OCI-LY3 (cell line): ENCODE measurements at regions not wholly inside any gene's neighbourhood (a gene's known extent, or its start where the extent isn't known, plus 50 kb on each side); places are given as distances from the start of the nearest gene placed in this dataset.

ENCODE experiments used
- CTCF ChIP-seq: fragments of 200-600, 300-600 bp; sonication (generic); IDR thresholded peaks from 2 replicates; pipeline ENCODE4 v1.5.1; 2014; ENCODE audit warnings: antibody characterized with exemption, low read length, low read depth
- EZH2phosphoT487 ChIP-seq: fragments of 200-600 bp; shearing (Covaris generic); IDR thresholded peaks from 2 replicates; pipeline ENCODE4 v1.6.1; 2018; ENCODE audit warnings: antibody characterized with exemption, mixed run types, low read depth

- TF ChIP-seq CTCF (no peak), EZH2phosphoT487 (no peak)
These were observed 717.2 kb upstream of the ADGRL3 start for GRCh38 chr4:60482921-60483351.
